ENCODE measurements at regions not wholly inside any gene's neighbourhood (a gene's known extent, or its start where the extent isn't known, plus 50 kb on each side); places are given as distances from the start of the nearest gene placed in this dataset.
A peak's percentile ranks its signal among the peaks of the same experiment; 100 is the strongest.
"Not testable (repeated sequence)": the region's sequence is repeated elsewhere in the genome, so short reads cannot be mapped to it uniquely, and the experiment has no call there.

DNA sequence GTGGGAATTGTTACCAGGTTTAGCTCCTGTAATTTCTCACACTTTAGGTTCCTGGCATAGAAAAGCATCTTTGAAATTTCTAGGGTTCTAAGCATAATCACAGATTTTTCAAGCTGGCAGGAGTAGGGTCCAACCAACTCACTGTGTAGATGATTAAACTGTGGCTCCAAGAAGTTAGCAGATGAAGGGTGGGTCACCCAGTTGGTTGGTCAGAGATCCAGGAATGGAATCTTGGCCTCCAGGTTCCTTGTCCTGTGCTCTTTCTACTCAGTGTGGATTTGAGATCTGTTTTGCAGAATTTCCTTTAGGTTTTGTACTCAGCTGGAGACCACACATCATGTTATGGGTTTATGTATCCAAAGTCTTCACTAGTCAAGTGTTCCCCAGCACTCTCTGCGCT, 90.3 kb upstream of the MAML3 start:
- no peak for DNase-seq

DNA sequence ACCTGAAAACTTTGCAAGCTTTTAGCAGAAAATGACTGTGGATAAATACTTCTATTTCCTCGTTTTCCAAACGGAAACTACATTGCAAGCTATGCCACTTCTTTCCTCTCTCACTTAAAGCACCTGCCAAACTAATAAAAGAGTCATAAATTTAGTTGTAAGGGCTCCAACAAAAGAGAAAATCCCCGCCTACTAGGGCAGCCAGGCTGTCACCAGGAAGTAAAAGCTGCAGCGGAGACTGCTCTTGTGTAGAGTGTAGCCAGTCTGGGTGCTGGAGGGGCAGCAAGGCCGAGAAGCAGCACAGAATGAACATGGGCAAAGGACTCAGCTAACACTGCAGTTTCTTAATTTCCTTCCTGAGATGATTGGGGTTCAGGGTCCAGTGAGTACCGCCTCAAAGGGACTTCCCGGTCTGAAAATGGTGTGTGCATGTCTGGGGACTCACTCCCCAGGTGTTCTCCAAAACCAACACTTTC, 89.3 kb upstream of the MAML3 start:
- DNase-seq: no peak

DNA sequence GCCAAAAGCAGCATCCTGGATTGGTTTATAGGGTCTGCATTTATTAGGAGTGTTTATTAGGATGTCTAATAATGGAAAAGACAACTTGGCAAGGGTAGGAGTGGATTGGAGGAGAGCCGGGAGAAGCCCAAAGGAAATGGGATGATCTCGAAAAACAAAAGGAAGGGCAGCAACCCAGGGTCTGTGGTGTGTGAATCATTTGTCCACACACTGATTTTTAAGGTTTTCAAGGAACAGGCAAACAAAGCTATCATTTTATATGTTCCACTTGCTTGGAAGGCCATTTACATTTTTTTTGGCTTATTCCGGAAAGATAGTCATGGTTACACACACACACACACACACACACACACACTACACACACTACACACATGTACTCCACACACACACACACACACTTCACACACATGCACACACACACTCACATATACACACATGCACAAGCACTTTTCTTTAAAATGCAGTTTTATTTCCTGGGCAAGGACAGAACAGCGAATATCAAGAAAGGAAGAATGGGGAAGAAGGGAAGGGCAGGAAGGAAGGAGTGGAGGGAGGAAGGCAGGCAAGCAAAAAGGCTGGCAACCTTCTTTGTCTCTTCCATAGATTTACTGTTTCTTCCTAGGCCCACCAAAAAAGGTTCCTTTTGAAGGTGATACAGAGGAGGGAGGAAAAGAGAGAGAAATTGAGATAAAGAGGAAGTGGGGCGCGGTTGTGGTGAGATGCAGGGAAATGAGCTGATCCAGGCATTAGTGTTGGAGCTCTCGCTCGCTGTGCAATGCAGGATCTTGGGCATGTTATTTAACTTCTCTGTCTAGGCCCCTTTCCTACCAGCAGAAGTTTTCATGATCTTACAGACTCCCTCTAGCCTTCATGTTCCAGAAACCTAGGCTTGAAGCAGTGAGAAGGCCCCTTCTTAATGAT, 88.6 kb upstream of the MAML3 start:
- DNase-seq: no peak

DNA sequence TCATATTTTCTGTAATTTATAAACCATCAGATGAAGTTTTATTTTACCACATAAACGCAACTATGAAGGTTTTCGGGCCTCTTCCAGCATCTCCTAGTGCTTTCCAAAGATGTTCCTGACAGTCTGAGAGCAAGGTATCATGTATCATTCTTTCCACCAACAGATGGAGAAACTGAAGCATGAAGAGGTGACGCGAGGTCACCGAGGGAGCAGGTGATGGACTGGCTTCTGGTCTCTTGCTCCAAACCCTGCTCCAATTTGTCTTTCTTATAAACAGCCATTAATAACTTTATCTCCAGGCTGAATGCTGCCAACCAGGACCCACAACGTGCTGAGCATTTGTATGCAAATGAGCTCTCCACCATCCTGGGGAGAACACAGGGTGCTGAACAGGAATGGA, 86.3 kb upstream of the MAML3 start:
- DNase-seq: no peak

DNA sequence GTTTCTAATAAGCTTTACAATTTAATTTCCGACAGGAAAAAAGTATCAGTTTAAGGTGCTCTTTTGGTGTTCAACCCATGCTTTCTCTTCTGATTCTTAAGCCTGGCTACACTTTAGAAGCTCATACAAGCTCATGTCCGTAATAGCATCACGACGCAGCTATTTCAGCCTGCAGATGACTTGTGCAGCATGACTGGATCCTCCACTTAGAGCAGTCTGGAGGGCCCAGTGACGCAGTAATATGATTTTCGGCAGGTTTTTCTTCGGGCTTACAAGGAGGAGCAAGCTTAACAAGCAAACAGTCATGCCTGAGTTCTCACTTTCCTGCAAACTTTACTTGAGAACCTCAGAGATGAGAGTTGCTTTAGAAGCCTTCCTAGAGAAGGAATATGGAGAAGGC, 85.3 kb upstream of the MAML3 start:
- DNase-seq: no peak

DNA sequence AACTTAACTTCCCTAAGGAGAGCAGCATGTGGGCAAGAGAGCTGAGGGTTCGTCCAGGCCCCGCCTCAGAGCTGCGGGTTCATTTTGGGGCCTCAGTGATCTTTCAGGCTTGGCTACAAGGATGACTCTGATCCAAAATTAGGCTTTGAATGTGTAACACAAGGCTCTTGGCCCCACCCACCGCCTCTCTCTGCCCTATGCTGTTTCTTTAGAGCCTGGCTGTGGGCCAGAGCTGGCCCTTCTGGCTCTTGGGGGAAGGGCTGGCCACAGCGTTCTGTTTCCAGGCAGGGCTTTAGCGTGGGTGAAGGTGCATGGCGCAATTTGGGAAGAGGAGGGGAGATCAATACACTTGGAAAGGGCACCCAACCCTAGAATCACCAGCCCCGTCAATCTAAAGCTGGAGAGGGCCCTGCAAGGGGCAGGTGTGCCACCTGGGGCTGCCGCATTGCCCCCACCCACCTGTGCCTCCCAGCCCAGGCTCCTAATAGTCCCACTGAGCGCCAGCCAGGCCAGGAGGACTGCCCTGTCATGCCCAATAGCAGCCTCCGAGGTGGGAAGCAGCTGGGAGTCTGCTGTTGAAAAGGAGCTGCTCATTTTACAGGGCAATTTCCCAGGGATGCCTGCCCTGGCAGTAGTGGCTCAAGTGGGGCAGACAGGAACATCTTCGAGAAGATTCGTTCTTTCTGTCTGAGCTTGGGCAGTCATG, 84.5 kb upstream of the MAML3 start:
- DNase-seq: peak; percentile 87

DNA sequence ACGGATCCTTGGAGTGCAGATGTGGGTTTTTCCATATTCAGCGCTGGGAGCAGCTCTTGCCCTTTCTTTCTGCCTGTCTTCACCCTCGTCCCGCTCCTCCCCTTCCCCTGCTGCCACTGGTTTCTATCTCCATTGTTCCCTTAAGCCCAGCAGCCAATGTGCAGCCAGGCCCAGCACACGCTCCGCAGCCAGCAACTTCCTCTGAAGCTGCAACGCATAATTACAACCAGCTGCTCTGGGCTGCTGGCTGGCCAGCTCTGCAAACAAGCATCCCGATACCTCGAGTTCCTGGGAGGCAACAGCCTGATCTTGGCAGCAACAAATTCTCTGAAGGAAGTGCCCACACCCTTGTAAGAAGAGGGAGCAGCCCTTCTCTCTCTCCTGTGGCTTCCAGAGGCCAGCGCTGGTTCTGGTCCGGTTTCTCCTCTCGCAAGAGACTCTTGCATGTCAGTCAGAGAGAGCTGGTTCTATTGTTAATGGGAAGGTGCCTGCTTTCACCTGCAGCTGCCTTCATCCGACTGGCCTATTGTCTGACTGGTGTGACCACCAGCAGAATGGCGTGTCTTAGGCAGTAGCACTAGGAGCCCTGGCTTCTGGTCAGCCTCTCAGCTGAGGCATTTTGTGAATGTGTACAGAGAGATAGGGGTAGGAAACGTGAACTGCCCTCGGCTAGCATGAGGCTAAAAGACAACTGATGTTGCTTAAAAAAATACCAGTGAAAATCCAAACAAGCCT, 83.8 kb upstream of the MAML3 start:
- peak; percentile 90 for DNase-seq

DNA sequence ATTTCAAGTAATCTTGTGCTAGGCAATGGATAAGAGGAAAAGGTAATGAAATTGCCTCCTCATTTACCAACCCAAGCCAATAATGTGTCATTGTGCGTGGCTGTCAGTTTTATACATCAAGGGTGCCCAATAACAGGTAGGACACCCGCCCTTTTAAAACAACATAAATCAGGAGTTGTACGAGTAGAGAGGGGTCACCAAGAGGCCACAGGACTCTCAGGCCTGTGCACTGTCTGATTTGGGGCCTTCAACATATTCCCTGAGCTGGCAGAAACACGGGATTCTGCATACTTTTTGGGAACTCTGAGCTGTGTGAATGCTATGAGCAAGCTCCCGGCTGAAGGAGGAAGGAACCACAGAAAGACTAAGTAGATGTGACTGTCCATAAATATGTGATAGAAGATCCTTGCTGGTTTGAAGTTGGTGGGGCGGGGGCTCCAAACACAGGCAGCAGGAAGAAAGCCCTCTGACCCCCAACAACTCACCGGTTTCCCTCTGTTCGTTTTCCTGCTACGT, 82.7 kb upstream of the MAML3 start:
- DNase-seq: no peak

DNA sequence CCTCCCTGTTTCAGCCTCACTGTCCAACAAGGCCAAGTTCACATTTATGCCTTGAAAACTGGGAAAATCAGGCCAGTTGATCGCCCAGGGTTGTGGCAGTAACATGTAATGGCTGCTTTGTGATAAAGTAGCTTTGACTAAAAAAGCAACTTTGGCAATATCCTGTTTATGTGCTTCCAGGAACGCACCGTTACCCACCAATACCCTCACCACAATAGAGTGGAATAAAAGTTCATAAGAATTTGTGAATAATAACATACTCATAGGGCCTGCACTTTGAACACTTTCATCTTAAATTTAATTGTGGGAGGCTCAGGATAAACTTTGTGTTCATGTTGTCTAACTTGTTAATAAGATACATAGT, 80.7 kb upstream of the MAML3 start:
- no peak for DNase-seq

DNA sequence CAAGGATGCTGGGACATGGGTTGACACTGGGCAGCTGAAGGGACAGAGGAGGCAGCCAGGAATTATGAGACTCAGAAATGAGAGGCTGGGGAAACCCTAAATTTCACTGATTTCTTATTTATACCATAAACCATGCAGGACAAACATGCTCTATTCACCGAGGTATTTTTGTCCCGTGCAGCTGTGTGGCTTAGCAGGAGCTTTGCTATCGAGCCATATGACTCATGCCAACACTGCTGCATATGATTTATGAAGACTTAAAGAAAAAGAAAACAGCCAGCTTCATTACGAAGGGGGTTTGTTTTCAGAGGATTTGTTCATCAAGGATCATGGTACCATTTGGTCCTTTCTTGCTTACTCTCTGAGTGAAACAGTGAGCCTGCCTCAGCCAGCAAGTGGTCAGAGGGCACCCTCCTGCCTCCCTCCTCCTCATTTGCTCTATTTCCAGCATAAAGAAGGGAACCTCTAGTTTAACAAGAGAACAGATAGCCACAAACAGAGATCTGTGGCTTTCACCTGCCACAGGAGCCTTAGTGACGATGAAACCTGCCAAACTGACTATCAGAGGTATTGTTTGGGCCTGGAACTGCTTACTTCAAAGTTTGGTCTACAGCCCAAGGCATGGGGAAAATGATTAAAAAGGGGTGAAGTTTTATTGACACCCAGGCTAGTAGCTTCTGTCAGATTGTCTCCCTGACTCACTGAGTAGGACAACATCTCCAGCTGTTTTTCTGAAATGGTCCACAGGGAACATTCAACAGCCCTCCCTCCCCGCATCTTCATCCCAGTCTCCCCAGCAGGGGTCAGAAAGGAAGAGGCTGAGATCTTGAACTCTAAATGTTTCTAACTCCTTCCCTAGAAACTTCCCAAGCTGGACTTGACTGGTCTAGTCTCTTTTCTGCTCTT, 80.1 kb upstream of the MAML3 start:
- DNase-seq: no peak

DNA sequence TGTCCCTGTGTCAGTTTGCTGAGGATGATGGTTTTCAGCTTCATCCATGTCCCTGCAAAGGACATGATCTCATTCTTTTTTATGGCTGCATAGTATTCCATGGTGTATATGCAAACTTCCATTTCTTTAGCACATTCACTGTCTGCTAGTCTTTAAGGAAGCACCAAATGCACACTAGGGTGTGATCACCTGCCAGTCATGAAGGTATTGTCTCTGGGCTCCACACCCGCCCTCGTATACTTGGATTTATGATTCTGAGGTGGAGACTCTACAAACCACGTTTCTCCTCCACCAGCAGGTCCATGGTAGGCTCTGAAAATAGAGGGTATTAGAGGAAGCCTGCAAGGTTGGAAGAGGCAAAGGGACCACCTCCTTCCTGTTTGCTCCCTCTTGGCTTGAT, 75.9 kb upstream of the MAML3 start:
- no peak for DNase-seq

DNA sequence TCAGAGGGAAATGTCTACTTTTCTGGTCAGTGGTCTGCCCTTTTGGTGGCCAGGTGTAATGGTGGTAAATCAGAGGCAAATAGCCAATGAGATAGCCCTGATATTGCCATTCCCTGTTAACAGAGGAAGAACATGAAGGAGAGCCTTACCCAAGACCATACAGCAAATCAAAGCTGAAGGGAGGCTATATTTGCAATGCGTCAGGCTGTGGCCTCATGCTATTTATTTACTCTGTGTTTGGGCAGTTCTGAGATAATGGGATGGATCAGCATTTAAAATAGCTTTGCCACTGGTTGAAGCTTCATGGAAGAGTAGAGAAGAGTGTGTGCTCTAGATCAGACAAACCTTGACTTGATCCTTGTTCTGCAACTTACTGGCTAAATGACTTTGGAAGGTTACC, 73.3 kb upstream of the MAML3 start:
- DNase-seq: no peak

DNA sequence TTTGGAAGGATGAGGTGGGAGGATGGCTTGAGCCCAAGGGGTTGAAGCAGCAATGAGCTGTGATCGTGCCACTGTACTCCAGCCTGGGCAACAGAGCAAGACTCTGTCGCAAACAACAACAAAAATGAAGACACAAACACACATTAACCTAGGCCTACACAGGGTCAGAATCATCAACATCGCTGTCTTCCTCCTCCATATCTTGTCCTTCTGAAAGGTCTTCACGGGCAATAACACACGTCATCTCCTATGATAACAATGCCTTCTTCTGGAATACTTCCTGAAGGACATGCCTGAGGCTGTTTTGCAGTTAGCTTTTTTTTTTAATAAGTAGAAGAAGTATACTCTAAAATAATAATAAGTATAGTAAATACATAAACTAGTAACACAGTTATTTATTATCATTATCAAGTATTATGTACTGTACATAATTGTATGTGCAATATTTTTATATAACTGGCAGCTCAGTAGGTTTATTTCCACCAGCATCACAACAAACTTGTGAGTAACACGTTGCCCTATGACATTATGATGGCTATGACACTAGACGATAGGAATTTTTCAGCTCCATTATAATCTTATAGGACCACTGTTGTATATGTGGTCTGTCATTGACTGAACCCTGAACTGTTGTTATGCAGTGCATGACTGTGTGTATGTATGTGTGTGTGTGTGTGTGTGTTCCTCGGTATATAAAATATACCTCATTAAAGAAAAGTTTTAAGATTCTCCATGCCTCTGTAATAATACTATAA, 69.2 kb upstream of the MAML3 start:
- DNase-seq: no peak

DNA sequence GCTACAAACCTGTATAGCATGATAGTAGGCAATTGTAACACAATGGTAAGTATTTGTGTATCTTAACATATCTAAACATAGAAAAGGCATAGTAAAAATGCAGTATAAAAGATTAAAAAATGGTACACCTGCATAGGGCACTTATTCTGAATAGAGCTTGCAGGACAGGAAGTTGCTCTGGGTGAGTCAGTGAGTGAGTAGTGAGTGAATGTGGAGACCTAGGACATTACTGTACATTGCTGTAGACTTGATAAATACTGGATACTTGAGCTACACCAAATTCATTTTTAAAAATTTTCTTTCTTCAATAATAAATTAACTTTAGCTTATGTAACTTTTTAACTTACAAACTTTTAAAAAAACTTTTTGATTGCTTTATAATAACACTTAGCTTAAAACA, 68.2 kb upstream of the MAML3 start:
- DNase-seq: no peak

DNA sequence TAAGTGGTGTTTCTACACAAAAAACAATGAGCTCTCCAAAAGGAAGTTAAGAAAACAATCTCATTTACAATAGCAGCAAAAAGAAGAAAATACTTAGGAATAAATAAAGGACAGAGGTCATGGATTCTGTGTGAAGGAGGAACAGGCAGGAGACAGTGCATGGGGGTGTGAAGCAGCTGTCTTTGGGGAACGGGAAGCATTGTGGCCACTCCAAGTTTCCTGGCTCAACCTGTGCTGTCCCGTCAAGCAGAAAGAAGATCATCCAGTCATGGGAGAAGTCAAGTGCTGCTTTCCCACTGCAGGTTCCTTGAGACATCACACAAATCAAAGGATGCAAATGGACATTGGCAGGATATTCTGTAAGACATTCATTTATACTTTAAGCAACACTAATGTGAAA, 66.1 kb upstream of the MAML3 start:
- DNase-seq: no peak

DNA sequence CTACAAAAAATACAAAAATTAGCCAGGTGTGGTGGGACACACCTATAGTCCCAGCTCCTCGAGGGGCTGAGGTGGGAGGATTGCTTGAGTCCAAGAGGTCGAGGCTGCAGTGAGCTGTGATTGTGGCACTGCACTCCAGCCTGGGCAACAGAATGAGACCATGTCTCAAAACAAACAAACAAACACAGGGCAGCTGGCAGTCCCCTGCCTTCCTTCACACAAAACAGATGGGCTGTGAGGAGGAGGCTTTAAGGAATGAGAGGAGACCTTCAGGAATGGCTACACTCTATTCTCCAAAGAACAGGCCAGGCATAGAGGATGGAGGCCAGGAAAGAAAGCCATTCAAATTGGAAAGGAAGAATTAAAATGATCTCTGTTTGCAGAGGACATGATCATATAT, 65.6 kb upstream of the MAML3 start:
- no peak for DNase-seq

DNA sequence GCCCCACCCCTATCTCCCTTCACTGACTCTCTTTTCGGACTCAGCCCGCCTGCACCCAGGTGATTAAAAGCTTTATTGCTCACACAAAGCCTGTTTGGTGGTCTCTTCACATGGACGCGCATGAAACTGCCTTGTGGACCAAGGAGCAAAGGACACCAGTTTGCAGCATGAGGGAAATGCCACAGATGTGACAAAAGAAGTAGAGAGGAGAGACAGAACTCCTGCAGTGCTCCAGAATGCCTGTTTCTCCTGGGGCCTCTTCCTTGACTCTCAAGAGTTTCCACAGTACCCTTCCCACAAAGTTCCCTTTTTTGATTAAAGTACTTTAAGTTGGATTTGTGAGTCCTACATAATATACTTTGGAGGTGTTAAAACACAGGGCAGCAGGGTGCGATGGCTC, 65.1 kb upstream of the MAML3 start:
- not testable (repeated sequence) for DNase-seq

DNA sequence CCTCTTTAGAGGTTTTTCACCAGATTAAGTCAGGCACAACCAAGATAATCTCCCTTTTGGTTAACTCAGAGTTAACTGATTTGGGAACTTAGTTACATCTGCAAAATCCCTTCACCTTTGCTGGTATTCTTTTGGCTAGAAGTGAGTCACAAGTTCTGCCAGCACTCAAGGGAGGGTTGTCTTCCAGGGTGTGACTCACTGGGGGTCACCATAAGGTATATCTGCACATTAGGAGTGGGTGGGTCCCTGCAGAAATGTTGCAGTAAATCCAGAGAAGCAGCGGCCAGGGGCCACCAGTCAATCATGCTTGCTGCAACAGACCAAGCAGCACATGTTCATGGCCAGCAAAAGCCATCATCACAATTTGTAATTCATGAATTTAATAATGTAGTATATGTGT, 59.8 kb upstream of the MAML3 start:
- no peak for DNase-seq

DNA sequence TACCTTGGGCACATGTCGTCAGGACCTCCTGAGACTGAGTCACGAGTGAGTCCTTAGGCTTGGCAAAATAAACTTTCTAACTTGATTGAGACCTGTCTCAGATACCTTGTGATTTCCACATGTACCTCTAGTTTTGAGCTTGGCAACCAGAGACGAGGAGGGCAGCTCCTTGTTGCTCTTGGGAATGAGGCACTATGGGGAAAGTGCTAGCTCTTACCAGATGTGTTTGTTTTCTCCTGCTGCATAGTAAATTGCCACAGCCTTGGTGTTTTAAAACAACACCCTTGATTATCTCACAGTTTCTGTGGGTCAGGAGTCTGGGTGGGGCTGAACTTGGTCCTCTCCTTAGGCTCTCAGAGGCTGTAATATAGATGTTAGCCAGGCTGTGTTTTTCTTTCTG, 59.1 kb upstream of the MAML3 start:
- DNase-seq: no peak

DNA sequence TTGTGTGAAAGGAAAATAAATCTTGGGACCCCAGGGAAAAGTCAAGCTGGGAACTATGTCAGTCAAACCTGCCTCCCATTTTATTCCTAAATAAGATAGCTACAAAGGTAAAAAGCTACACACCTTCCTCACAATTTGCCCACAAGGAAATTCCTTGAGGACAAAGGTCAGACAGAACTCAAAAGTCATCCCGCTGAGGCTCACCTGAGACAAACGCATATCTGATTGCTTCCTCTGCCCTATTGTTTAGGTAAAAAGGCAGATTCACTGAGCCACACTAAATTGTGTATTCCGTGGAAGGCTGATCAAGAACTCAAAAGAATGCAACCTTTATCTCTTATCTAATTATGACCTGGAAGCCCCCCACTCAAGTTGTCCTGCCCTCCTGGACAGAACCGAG, 58.7 kb upstream of the MAML3 start:
- DNase-seq: no peak

DNA sequence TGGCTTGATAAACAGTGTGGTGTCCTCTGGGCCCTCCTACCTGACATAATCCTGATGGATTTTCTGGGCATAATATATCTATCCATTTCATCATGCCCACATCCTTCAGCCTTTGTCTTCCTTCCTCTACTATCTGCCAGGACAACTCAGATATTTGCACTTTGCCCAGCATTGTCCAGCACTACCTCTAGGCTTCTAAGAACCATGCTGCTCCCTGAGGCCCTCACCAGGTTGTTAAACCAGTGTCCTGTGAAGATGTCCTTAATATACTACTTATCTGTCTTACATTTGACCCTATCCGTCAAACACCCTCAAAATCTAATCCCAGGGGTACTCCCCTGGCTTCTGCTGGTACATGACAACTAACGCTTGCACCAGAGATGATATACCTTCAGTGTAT, 58.2 kb upstream of the MAML3 start:
- no peak for DNase-seq

DNA sequence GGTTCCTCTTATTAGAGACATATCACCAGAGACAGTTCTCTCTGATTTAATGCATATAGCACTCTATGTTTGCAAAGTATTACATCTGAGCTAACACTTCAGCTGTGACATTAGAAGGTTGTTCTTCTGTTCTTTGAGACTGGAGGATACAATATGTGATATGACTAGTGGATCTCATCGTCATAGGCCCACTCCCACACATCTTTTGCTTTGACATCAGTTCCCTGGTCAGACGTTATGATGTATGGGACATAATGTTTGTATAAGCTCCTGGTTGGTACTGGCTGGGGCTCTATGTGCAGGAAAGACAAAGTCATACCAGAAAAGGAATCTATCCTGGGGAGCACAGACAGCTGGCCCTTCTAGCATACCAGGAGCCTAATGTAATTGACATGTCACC, 57.7 kb upstream of the MAML3 start:
- DNase-seq: no peak

All from femur (tissue), 1 donor.